SKM-1 (cell line): ENCODE measurements at regions not wholly inside any gene's neighbourhood (a gene's known extent, or its start where the extent isn't known, plus 50 kb on each side); places are given as distances from the start of the nearest gene placed in this dataset.

Experiments
- DNase-seq: peaks from one replicate; lab custom pipeline; 2025; ENCODE audit not compliant: unreplicated experiment; lab: John Stamatoyannopoulos, UW

DNA sequence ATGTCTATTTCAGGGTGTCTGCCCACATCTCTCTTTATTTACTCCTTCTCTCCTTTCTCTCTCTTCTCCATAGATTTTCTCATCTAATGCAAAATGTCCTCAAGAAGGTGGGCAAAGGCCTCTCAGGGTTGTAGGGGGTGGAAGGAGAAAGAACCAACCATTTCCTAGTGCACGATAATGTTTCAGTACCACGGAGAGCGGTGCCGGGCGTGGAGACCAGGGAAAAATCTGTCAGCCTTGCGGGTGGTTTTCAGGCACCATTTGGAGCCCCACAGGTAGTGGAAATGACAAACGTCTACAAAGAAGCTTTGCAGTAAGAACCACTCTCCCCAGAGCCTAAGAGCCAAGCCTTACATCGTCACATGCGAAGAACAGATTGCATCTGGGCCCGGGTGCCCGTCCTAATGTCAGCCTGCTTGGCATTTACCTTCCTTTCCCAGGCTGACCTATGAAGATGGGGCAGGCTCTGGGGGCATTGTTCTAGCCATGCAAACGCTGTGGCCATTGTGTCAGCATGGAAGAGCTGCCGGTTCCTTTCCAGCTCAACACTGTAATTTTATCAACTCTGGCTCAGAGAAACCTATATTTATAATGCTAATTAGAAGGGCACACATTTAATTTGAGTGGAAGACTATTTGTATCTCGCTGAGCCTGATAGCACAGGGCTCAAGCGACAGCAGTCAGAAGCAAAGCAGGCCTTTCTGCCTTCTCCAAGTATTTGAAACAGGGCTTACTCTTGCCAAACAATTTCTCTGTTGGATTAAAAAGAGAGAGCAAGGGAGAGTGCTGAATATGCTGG is 430.1 kb upstream of the WWC1 start:
- no peak for DNase-seq

- no peak for DNase-seq
These were observed 429.5 kb upstream of the WWC1 start for GRCh38 chr5:167861928-167862426.

- no peak for DNase-seq
These were observed 427.6 kb upstream of the WWC1 start for GRCh38 chr5:167863883-167864282.

- no peak for DNase-seq
These were observed 426.6 kb upstream of the WWC1 start for GRCh38 chr5:167864801-167865200.

DNA sequence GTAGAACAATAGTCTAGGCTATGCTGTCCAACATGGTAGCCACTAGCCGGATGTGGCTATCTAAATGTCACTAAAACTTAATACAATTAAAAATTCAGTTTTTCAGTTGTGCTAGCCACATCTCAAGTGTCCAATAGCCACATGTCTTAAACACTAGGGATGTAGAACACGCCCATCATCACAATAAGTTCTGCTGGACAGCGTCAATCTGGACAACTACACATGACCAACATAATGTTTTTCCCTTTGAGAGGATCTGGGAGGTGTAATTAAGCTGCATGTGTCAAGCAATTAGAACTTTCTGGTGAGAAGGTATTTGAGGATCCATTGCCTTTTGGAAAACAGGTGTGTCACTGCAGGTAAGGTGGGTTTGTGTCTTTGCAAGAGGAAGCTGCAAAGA is 424.6 kb upstream of the WWC1 start:
- no peak for DNase-seq

DNA sequence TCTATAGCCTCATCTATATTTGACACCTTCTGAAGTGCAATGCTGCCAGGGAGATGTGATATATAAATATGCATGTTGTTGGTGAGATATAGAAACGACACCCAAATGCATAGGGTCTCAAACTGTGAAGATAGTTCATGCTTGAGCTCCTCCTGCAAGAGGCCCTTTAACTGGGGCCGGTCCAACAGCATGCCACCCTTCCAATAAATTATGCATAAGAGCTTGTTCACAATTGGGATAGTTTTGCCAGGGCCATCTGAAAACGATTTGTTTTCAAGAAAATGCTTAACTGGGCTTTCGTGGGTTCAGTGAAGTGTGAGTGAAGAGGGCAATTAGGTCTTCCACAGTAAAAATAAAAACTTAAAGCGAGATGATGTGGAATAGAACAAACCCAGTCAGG is 424.2 kb upstream of the WWC1 start:
- no peak for DNase-seq

DNA sequence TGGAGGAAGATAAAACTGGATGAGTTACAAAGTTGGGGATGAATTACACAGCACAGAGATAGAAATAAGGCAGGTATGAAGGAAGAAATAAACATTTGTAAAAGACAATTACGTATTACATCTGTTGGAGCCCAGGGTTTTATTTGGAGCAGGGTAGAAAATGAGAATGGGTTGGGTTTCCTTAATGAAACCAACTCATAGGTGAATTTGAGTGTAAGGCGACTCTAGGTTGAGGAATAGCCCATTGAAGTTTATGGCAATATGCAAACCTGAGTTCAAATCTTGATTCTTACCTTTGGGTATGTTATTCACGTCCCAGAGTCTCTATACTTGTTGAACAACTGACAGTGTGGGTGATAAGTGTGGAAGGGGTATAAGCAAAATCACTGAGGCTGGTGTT is 422.3 kb upstream of the WWC1 start:
- DNase-seq: no peak

GRCh38 chr5:167870055-167870454 is 421.4 kb upstream of the WWC1 start:
- DNase-seq: no peak

GRCh38 chr5:167871091-167871490 is 420.4 kb upstream of the WWC1 start:
- DNase-seq: no peak

DNA sequence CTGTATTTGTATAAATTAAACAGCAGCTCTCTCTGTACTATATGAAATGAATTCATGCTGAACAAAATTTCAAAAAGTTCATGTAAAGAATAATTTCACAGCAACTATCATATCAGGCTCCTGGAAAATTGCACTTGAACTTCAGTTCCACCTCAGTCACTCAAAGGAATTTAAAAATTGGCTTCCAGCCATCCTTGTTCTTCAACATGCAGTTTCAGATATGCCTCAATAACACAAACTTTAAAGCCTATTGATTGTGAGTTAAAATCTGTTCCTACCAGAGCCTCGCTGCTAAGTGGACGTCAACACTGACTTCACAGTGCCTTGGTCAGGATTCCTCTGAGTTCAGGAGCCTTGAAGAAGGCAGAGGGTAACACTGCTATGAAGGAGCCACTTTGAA is 418.7 kb upstream of the WWC1 start:
- no peak for DNase-seq

DNA sequence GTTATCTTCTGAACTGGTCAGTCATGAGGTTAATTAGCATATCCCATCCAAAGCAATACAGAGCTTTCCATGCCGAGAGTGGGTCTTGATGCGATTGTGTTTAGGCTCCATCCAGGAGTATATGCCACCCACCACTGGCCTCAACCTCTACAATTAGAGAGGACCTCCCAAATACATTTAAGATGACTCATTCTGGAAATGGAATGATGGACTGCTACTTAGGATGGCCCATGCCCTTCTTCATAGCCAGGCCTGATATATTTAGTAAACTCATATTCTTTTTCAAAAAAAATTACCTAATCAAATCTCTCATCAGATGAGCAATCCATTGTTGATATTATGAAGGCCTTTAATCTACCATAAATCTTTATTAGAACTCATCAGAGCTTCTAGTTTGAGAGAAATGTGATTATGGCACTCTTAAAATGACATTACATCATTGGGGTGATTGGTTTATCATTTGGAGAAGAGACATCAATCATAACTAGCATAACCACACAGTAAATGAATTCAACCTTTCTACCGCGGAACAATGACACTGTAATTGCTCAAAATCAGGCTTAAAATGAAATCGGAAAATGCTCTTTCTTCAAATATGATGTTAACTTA is 414.2 kb upstream of the WWC1 start:
- no peak for DNase-seq

- DNase-seq: no peak
These were observed 413.5 kb upstream of the WWC1 start for GRCh38 chr5:167877924-167878323.

- DNase-seq: no peak
These were observed 411.0 kb upstream of the WWC1 start for GRCh38 chr5:167880420-167880819.

DNA sequence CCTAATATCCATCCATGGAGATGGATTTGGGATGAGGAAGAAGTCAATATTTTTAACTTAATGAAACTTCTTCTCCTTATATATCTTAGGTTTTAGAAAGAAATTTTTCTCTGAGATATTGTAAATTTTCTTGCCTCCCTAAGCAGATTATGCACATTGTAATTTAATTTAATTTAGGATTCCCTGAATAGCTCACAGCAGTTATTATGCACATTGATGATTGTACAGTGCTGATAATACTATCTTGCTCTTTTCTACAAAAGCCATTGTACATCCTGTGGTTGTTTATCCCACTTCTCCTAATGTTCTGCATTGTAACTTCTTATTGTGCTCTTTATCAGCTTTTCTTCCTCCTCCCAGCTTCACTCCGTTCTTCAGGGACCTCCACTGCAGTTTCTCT is 410.4 kb upstream of the WWC1 start:
- no peak for DNase-seq

GRCh38 chr5:167886196-167886595 is 405.2 kb upstream of the WWC1 start:
- DNase-seq: no peak

DNA sequence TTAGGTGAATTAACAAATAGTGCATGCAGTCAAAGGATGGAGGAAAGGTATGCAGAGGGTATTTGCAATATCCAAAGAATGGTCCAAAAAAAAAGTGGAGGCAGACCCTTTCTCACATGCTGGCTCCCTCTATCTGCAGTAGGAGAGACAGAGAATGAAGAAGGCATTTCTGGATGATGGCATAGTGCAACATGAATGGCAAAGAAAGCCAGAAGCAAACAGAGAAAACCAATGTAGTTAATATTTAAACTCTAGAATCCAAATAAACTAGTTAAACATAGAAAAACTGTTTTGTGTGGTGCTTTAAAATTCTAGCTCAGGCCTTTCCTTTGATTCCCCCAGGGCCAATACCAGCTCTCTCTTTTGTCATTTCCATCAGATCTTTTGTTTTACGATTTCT is 403.1 kb upstream of the WWC1 start:
- no peak for DNase-seq

DNA sequence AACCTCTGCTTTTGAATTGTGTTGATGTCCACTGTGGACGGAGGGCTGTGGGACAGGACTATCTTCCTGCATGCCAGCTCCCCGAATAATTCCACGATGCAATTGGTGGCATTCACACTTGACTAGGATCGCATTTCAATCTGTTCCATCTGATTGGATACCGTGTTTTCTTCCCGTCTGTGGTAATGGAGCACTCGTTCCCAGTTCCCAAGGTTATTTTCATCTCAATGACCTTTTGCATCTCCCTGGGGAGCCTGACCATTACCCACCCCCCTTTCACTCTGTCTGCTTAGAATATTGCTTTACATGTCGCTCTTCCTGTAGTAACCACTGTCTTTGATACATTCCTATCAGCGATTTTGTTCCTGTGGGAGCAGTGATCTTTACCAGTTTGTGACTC is 402.2 kb upstream of the WWC1 start:
- DNase-seq: no peak

- DNase-seq: no peak
These were observed 398.9 kb upstream of the WWC1 start for GRCh38 chr5:167892352-167893115.

- DNase-seq: no peak
These were observed 398.2 kb upstream of the WWC1 start for GRCh38 chr5:167893271-167893670.

- no peak for DNase-seq
These were observed 396.6 kb upstream of the WWC1 start for GRCh38 chr5:167894631-167895472.
